Activated CD8-positive, alpha-beta memory T cell treated with anti-CD3 and anti-CD28 coated beads for 24 hours (primary cell): ENCODE measurements at regions not wholly inside any gene's neighbourhood (a gene's known extent, or its start where the extent isn't known, plus 50 kb on each side); places are given as distances from the start of the nearest gene placed in this dataset.

Source experiments
- DNase-seq: peaks from one replicate; pipeline ENCODE4 v3.0.0-alpha.2; 2020

GRCh38 chr3:170751899-170752293 lies 118.1 kb downstream of the RPL22L1 start:
- DNase-seq: no peak

- DNase-seq: no peak
Observed at GRCh38 chr3:170751083-170751898, 118.7 kb downstream of the RPL22L1 start.

GRCh38 chr3:170750478-170750830 lies 119.5 kb downstream of the RPL22L1 start:
- no peak for DNase-seq

GRCh38 chr3:170749765-170750477 lies 120.1 kb downstream of the RPL22L1 start:
- DNase-seq: no peak

- DNase-seq: no peak
Observed at GRCh38 chr3:170749185-170749584, 120.8 kb downstream of the RPL22L1 start.

- no peak for DNase-seq
Observed at GRCh38 chr3:170746175-170746942, 123.6 kb downstream of the RPL22L1 start.

GRCh38 chr3:170745211-170745718 lies 124.7 kb downstream of the RPL22L1 start:
- DNase-seq: no peak

- DNase-seq: no peak
Observed at GRCh38 chr3:170741756-170742529, 128.1 kb downstream of the RPL22L1 start.

- no peak for DNase-seq
Observed at GRCh38 chr3:170740726-170741591, 129.0 kb downstream of the RPL22L1 start.

- DNase-seq: no peak
Observed at GRCh38 chr3:170740285-170740684, 129.7 kb downstream of the RPL22L1 start.

GRCh38 chr3:170739410-170739809 lies 130.6 kb downstream of the RPL22L1 start:
- no peak for DNase-seq

- DNase-seq: no peak
Observed at GRCh38 chr3:170738766-170739165, 131.2 kb downstream of the RPL22L1 start.

- no peak for DNase-seq
Observed at GRCh38 chr3:170737498-170738162, 132.4 kb downstream of the RPL22L1 start.

- no peak for DNase-seq
Observed at GRCh38 chr3:170735821-170736220, 134.2 kb downstream of the RPL22L1 start.

- DNase-seq: no peak
Observed at GRCh38 chr3:170734735-170735065, 135.3 kb downstream of the RPL22L1 start.

- no peak for DNase-seq
Observed at GRCh38 chr3:170734043-170734734, 135.8 kb downstream of the RPL22L1 start.

GRCh38 chr3:170732660-170733245 lies 137.2 kb downstream of the RPL22L1 start:
- DNase-seq: no peak

- DNase-seq: no peak
Observed at GRCh38 chr3:170731281-170731680, 138.7 kb downstream of the RPL22L1 start.

GRCh38 chr3:170730071-170730812 lies 139.8 kb downstream of the RPL22L1 start:
- no peak for DNase-seq
